Neural cell (in vitro differentiated cells): ENCODE measurements at regions not wholly inside any gene's neighbourhood (a gene's known extent, or its start where the extent isn't known, plus 50 kb on each side); places are given as distances from the start of the nearest gene placed in this dataset.

Experiments used
- H2AFZ ChIP-seq: fragments of 200-600, 300-800 bp; sonication (generic), shearing (Covaris generic); 2 replicates; pipeline ENCODE4 v1.6.0; 2014; ENCODE audit warnings: low read depth, mild to moderate bottlenecking, antibody characterized with exemption, low read length, moderate library complexity
- H3F3A ChIP-seq: fragments of 200-600 bp; shearing (Covaris generic); 2 replicates; pipeline ENCODE4 v1.6.1; 2016; ENCODE audit warnings: mild to moderate bottlenecking, moderate library complexity, mixed read lengths, antibody characterized with exemption, low read length; ENCODE audit not compliant: insufficient read depth, poor library complexity, severe bottlenecking
- H3K27ac ChIP-seq: fragments of 200-600, 300-800 bp; sonication (generic), shearing (Covaris generic); 2 replicates; pipeline ENCODE4 v1.5.1; 2014; ENCODE audit warnings: mild to moderate bottlenecking, low read length, moderate library complexity
- H3K27me3 ChIP-seq: fragments of 300-800, 200-600 bp; sonication (generic), shearing (Covaris generic); 2 replicates; pipeline ENCODE4 v1.6.0; 2014; ENCODE audit warnings: mild to moderate bottlenecking, low read depth, low read length, moderate library complexity; ENCODE audit not compliant: insufficient read depth
- H3K36me3 ChIP-seq: fragments of 300-800, 200-600 bp; sonication (generic), shearing (Covaris generic); 2 replicates; pipeline ENCODE4 v1.5.1; 2014; ENCODE audit warnings: mild to moderate bottlenecking, antibody characterized with exemption, low read length, moderate library complexity; ENCODE audit not compliant: insufficient read depth
- H3K4me2 ChIP-seq: fragments of 300-800, 200-600 bp; sonication (generic), shearing (Covaris generic); 2 replicates; pipeline ENCODE4 v1.6.0; 2014; ENCODE audit warnings: mild to moderate bottlenecking, low read length
- H3K4me3 ChIP-seq: fragments of 300-800, 200-600 bp; sonication (generic), shearing (Covaris generic); 2 replicates; pipeline ENCODE4 v1.5.1; 2014; ENCODE audit warnings: mild to moderate bottlenecking, low read length, moderate library complexity
- H3K79me2 ChIP-seq: fragments of 200-600 bp; shearing (Covaris generic); replicated peaks from 2 replicates; pipeline ENCODE4 v1.6.0; 2014; ENCODE audit warnings: mild to moderate bottlenecking, low read length, moderate library complexity; ENCODE audit not compliant: insufficient read depth
- H3K9ac ChIP-seq: fragments of 300-800, 200-600 bp; sonication (generic), shearing (Covaris generic); 2 replicates; pipeline ENCODE4 v1.6.1; 2016; ENCODE audit warnings: mild to moderate bottlenecking, low read length, mixed read lengths
- H3K9me2 ChIP-seq: fragments of 200-600 bp; shearing (Covaris generic); 2 replicates; pipeline ENCODE4 v1.6.1; 2016; ENCODE audit warnings: mild to moderate bottlenecking, low read length, mixed read lengths; ENCODE audit not compliant: insufficient read depth
- H3K9me3 ChIP-seq: fragments of 200-600, 300-800 bp; sonication (generic), shearing (Covaris generic); 2 replicates; pipeline ENCODE4 v1.6.1; 2016; ENCODE audit warnings: mild to moderate bottlenecking, mixed run types, low read length, moderate library complexity, mixed read lengths
- H4K20me1 ChIP-seq: fragments of 200-600 bp; shearing (Covaris generic); 2 replicates; pipeline ENCODE4 v1.6.1; 2016; ENCODE audit warnings: mild to moderate bottlenecking, mixed run types; ENCODE audit not compliant: insufficient read depth
- EP300 ChIP-seq: fragments of 450-650 bp; conservative IDR thresholded peaks from 2 replicates; pipeline ENCODE4 v1.6.1; 2014; ENCODE audit warnings: antibody characterized with exemption, mild to moderate bottlenecking, moderate library complexity; ENCODE audit not compliant: poor library complexity, severe bottlenecking
- EZH2 ChIP-seq: fragments of 200-600, 300-800 bp; shearing (Covaris generic), sonication (generic); IDR thresholded peaks from 2 replicates; pipeline ENCODE4 v1.6.1; 2014; ENCODE audit warnings: antibody characterized with exemption, low read length, borderline replicate concordance, mild to moderate bottlenecking; ENCODE audit not compliant: insufficient read depth, poor library complexity, severe bottlenecking
- MXI1 ChIP-seq: fragments of 450-650 bp; conservative IDR thresholded peaks from 2 replicates; pipeline ENCODE4 v1.6.1; 2014; ENCODE audit warnings: antibody characterized with exemption, mild to moderate bottlenecking; ENCODE audit not compliant: poor library complexity, severe bottlenecking
- POLR2AphosphoS5 ChIP-seq: IDR thresholded peaks from 2 replicates; pipeline ENCODE4 v1.6.1; 2012
- RAD21 ChIP-seq: fragments of 450-650 bp; conservative IDR thresholded peaks from 2 replicates; pipeline ENCODE4 v1.6.1; 2014; ENCODE audit warnings: antibody characterized with exemption, mild to moderate bottlenecking, moderate library complexity
- SMC3 ChIP-seq: fragments of 450-650 bp; conservative IDR thresholded peaks from 2 replicates; pipeline ENCODE4 v1.6.1; 2014; ENCODE audit warnings: antibody characterized with exemption, mild to moderate bottlenecking, moderate library complexity; ENCODE audit not compliant: poor library complexity
- TAF1 ChIP-seq: IDR thresholded peaks from 2 replicates; pipeline ENCODE4 v1.6.1; 2012; ENCODE audit warnings: low read depth
- TF ChIP-seq, protein P1 (sequence below): fragments of 450-650 bp; IDR thresholded peaks from 2 replicates; pipeline ENCODE4 v1.5.1; 2014; ENCODE audit warnings: antibody characterized with exemption, mild to moderate bottlenecking, moderate library complexity; ENCODE audit not compliant: poor library complexity, severe bottlenecking
- TF ChIP-seq, protein P2 (sequence below): IDR thresholded peaks from 2 replicates; pipeline ENCODE4 v1.6.1; 2012; ENCODE audit warnings: borderline replicate concordance

DNA sequence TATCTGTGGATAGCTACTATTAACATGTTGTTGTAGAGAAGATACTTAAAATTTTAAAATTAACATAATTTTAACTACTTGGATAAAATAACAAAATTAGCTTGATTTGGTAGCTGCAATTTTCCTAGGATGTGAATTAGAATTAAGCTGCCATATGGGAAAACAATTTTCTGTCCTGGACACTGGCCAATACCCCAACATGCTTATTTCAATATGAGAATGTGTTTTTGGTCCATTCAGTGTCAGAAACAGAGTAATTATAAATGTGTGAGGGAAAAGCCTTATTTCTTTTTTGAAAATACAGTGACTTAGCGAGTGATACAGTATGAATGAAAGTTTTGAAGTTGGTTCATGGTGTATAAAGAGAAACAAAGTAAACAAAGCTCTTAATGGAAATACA, 948.3 kb upstream of the GYPC start:
- Histone ChIP-seq H3K79me2 (no peaks in the 10 kb centered on the region), H3K9ac (no peak overlapping the region), H3K4me3 (no peak overlapping the region), H3K4me2 (no peak overlapping the region), H3K9me2 (no peaks in the 10 kb centered on the region), H2AFZ (no peak overlapping the region), H3K36me3 (no peaks in the 10 kb centered on the region), H3K27ac (no peak overlapping the region), H3K9me3 (no peaks in the 10 kb centered on the region), H4K20me1 (no peaks in the 10 kb centered on the region), H3F3A (no peaks in the 10 kb centered on the region), H3K27me3 (no peaks in the 10 kb centered on the region)
- no peak for TF ChIP-seq EZH2
- TF ChIP-seq, protein P1, sequence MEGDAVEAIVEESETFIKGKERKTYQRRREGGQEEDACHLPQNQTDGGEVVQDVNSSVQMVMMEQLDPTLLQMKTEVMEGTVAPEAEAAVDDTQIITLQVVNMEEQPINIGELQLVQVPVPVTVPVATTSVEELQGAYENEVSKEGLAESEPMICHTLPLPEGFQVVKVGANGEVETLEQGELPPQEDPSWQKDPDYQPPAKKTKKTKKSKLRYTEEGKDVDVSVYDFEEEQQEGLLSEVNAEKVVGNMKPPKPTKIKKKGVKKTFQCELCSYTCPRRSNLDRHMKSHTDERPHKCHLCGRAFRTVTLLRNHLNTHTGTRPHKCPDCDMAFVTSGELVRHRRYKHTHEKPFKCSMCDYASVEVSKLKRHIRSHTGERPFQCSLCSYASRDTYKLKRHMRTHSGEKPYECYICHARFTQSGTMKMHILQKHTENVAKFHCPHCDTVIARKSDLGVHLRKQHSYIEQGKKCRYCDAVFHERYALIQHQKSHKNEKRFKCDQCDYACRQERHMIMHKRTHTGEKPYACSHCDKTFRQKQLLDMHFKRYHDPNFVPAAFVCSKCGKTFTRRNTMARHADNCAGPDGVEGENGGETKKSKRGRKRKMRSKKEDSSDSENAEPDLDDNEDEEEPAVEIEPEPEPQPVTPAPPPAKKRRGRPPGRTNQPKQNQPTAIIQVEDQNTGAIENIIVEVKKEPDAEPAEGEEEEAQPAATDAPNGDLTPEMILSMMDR: no peak
- TF ChIP-seq POLR2AphosphoS5: no peak
- TF ChIP-seq RAD21: no peak
- TF ChIP-seq, protein P2, sequence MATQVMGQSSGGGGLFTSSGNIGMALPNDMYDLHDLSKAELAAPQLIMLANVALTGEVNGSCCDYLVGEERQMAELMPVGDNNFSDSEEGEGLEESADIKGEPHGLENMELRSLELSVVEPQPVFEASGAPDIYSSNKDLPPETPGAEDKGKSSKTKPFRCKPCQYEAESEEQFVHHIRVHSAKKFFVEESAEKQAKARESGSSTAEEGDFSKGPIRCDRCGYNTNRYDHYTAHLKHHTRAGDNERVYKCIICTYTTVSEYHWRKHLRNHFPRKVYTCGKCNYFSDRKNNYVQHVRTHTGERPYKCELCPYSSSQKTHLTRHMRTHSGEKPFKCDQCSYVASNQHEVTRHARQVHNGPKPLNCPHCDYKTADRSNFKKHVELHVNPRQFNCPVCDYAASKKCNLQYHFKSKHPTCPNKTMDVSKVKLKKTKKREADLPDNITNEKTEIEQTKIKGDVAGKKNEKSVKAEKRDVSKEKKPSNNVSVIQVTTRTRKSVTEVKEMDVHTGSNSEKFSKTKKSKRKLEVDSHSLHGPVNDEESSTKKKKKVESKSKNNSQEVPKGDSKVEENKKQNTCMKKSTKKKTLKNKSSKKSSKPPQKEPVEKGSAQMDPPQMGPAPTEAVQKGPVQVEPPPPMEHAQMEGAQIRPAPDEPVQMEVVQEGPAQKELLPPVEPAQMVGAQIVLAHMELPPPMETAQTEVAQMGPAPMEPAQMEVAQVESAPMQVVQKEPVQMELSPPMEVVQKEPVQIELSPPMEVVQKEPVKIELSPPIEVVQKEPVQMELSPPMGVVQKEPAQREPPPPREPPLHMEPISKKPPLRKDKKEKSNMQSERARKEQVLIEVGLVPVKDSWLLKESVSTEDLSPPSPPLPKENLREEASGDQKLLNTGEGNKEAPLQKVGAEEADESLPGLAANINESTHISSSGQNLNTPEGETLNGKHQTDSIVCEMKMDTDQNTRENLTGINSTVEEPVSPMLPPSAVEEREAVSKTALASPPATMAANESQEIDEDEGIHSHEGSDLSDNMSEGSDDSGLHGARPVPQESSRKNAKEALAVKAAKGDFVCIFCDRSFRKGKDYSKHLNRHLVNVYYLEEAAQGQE: no peak
- TF ChIP-seq MXI1: no peak
- TF ChIP-seq EP300: no peak
- no peak for TF ChIP-seq SMC3
- TF ChIP-seq TAF1: no peak

DNA sequence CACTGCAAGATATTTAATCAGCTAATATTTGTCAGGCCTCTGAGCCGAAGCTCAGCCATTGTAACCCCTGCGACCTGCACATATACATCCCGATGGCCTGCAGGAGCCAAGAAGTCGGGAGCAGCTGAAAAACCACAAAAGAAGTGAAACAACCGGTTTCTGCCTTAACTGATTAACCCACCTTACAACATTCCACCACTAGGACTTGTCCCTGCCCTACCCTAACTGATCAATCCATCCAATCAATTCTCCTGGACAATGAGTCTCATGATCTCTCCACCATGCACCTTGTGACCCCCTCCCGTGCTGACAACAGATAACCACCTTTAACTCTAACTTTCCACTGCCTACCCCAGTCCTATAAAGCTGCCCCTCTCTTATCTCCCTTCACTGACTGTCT, 945.4 kb upstream of the GYPC start:
- TF ChIP-seq, protein P2: no peak
- TF ChIP-seq, protein P1: no peak
- TF ChIP-seq TAF1 (no peak), POLR2AphosphoS5 (no peak), SMC3 (no peak), EZH2 (no peak)
- H3K9ac ChIP-seq: no peak overlapping the region
- no peaks in the 10 kb centered on the region for H3K27me3 ChIP-seq
- no peak overlapping the region for H2AFZ ChIP-seq
- no peaks in the 10 kb centered on the region for H3K36me3 ChIP-seq
- H3K9me3 ChIP-seq: no peaks in the 10 kb centered on the region
- H3K79me2 ChIP-seq: no peaks in the 10 kb centered on the region
- H3K4me2 ChIP-seq: no peak overlapping the region
- H3K9me2 ChIP-seq: no peaks in the 10 kb centered on the region
- H3K4me3 ChIP-seq: no peak overlapping the region
- no peaks in the 10 kb centered on the region for H4K20me1 ChIP-seq
- H3F3A ChIP-seq: no peaks in the 10 kb centered on the region
- no peak overlapping the region for H3K27ac ChIP-seq
